ENCODE measurements at regions not wholly inside any gene's neighbourhood (a gene's known extent, or its start where the extent isn't known, plus 50 kb on each side); places are given as distances from the start of the nearest gene placed in this dataset.
"Not testable (repeated sequence)": the region's sequence is repeated elsewhere in the genome, so short reads cannot be mapped to it uniquely, and the experiment has no call there.

DNA sequence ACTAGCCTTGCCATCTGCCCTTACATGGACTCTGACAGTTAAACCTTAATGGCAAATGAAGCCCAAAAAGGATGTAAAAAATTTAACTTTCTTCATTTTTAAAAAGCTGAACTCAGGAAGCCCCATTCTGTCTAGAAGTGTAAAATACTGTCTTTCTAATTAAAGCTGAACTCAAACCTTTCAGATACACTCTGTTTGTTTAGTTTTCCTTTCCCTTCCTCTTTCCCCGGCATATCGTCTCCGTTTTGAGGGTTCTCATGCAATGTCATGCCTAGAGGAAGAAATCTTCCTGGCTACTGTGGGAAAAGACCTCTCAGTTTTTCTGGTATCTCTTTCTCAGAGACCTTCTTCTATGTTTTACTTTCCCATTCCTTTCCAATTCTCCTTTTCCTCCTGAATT, 841.5 kb downstream of the DTWD2 start:
- no peak for DNase-seq

DNA sequence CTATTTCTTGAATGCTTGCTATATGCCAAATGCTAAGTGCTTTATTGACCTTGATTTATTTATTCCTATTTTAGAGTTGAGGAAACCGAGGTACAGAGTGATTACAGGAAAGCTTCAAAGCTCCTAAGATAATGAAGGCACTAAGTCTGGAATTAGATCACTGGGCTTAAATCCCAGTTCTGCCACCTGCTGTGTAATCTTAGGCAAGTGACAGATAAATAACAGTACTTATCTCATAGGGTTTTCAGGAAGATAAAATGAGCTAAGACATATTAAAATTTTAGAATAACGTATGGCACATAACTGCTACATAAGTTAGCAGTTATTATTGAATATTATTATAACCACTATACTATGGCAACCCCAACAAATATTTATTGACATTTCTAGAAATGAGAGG, 843.8 kb downstream of the DTWD2 start:
- DNase-seq, result no peak

- no peak for DNase-seq
Measured at GRCh38 chr5:118139361-118139760, 849.0 kb downstream of the DTWD2 start.

DNA sequence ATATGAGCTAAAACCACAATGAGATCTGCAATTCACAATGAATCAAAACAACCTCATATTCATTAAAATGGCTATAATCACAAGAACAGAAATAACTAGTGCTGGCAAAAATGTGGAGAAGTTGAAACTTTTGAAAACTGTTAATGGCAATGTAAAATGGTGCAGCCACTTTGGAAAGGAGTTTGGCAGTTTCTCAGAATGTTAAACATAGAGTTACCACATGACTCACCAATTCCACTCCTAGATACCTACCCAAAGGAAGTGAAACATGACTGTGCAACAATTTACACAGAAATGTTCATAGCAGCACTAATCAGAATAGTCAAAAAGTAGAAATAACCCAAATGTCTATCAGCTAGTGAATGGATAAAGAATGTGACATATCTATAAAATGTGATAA, 862.2 kb downstream of the DTWD2 start:
- DNase-seq, result no peak

GRCh38 chr5:118125687-118126086, 862.7 kb downstream of the DTWD2 start:
- DNase-seq, result no peak

DNA sequence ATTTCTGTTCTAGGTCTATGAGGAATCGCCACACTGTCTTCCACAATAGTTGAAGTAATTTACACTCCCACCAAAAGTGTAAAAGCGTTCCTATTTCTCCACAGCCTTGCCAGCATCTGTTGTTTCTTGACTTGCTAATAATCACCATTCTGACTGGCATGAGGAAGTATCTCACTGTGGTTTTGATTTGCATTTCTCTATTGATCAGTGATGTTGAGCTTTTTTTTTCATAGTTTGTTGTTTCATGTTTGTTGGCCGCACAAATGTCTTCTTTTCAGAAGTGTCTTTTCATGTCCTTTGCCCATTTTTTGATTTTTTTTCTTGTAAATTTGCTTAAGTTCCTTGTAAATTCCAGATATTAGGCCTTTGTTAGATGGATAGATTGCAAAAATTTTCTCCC, 867.1 kb downstream of the DTWD2 start:
- DNase-seq, result no peak

DNA sequence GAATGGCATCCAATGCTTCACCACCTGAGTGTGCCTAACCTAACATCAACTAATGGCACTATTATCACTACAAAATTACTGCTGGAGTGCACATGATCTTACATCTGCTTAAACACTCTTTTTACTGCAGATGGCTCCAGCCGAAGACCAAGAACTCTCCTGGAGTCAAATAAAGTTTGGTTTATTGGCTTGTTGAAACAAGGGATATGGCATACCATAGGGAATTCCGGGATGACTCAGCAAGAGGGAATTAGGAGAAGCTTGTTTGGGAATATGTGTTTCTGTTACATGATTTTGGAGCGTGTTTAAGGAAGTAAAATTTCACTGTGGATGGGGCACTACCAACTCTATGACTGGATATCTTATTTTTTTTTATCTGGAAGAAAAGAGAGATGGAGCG, 872.6 kb downstream of the DTWD2 start:
- no peak for DNase-seq

DNA sequence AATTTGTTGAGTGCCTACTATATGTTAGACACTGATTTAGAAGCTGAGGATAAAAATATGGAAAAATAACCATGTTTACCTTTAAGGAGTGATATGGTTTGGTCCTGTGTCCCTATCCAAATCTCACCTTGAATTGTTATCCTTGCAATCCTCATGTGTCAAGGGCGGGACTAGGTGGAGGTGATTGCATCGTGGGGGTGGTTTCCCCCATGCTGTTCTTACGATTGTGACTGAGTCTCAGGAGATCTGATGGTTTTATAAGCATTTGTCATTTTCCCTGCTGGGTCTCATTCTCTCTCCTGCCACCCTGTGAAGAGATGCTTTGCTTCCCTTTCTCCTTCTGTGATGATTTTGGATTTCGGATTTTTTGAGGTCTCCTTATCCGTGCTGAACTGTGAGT, 876.4 kb downstream of the DTWD2 start:
- no peak for DNase-seq

DNA sequence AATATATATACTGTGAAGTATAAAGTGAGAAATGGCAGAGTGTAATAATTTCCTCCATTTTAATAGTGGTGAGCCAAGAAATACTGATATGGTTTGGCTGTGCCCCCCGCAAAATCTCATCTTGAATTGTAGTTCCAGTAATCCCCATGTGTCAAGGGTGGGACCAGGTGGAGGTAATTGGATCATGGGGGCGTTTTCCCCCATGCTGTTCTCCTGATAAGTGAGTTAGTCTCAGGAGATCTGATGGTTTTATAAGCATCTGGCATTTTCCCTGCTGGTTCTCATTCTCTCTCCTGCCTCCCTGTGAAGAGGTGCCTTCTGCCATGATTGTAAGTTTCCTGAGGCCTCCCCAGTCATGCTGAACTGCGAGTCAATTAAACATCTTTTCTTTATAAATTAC, 881.1 kb downstream of the DTWD2 start:
- DNase-seq, result not testable (repeated sequence)

DNA sequence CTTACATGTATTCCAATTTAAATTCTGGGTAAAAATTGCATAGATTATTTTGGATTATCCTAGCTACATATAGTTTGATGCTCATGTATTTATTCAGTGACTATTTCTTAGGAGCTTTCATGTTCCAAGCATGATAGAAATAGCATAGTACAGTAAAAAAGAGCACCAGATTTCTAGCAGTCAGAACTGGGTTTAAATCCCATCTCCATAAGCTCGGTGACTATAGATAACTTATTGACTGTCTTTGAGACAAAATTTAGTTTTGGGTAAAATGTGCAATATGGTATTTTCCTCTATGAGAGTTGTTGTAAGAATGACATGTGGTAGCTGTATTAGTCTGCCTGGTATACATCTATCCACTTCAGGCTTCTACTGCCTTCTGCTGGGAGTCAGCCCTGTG, 889.6 kb downstream of the DTWD2 start:
- no peak for DNase-seq

GRCh38 chr5:118095115-118095514, 893.2 kb downstream of the DTWD2 start:
- no peak for DNase-seq

- DNase-seq, result no peak
Measured at GRCh38 chr5:118088448-118088847, 899.9 kb downstream of the DTWD2 start.

- no peak for DNase-seq
Measured at GRCh38 chr5:118076490-118076889, 911.9 kb downstream of the DTWD2 start.

- no peak for DNase-seq
Measured at GRCh38 chr5:118070041-118070440, 918.3 kb downstream of the DTWD2 start.

- DNase-seq, result no peak
Measured at GRCh38 chr5:118069452-118069851, 918.9 kb downstream of the DTWD2 start.

GRCh38 chr5:118068886-118069285, 919.5 kb downstream of the DTWD2 start:
- DNase-seq, result no peak

DNA sequence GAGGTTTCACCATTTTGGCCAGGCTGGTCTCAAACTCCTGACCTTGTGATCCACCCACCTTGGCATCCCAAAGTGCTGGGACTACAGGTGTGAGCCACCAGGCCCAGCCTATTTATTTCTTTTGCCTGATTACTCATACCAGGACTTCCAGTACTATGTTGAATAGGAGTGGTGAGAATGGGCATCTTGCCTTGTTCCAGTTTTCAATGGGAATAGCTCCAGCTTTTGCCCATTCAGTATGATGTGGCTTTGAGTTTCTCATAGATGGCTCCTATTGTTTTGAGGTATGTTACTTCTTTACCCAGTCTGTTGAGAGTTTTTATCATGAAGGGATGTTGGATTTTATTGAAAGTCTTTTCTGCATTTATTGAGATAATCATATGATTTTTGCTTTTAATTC, 924.5 kb downstream of the DTWD2 start:
- DNase-seq, result not testable (repeated sequence)

- no peak for DNase-seq
Measured at GRCh38 chr5:118060833-118061232, 927.5 kb downstream of the DTWD2 start.

DNA sequence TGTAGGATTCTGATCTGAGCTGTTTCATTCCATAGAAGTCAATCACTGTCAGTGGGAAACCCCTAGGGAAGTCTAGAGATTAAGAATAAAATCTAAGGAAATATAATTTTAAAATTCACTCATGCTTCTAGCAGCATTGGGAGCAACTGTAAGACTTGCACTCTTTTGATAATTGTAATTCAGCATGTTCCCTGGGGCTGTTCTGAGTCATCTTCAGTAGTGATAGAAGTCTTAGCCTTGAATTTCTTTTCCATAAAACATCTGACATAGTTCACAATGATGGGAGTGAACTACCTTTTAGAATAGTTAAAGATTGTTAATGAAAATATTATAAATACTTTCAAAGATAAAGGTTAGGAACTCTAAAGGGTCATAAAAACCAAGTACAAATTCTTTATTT, 935.8 kb downstream of the DTWD2 start:
- DNase-seq, result no peak

- no peak for DNase-seq
Measured at GRCh38 chr5:118044169-118044568, 944.2 kb downstream of the DTWD2 start.

GRCh38 chr5:118043531-118043930, 944.8 kb downstream of the DTWD2 start:
- DNase-seq, result no peak

- no peak for DNase-seq
Measured at GRCh38 chr5:118042076-118042475, 946.3 kb downstream of the DTWD2 start.

DNA sequence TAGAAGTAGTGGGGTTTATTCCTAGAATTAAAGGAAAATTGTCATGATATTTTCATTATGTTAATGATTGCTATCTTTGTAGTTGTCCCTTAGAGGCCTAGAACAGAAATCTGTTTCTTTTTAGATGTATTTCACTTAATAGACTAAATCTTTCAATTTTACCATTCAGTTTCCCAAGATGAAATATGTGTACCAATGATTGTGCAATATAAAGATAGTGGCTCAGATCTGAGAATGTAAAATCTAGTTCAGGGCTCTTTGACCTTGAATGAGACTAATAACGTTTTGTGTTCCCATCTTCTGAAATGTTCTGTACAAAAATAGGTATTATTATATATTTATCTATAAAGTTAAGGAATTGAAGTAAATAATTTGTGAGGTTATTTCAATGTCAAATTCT, 947.9 kb downstream of the DTWD2 start:
- no peak for DNase-seq

DNA sequence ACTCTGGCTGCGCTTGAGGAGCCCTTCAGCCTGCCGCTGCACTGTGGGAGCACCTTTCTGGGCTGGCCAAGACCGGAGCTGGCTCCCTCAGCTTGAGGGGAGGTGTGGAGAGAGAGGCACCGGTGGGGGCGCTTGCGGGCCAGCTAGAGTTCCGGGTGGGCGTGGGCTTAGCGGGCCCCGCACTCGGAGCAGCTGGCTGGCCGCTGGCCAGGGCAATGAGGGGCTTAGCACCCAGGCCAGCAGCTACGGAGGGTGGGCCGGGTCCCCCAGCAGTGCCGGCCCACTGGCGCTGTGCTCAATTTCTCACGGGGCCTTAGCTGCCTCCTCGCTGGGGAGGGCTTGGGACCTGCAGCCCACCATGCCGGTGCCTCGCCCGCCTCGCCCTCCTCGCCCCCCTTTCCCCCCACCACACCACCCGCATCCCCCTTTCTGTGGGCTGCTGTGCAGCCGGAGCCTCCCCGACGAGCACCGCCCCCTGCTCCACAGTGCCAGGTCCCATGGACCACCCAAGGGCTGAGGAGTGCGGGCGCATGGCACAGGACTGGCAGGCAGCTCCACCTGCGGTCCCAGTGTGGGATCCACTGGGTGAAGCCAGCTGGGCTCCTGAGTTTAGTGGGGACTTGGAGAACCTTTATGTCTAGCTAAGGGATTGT, 954.5 kb downstream of the DTWD2 start:
- no peak for DNase-seq

GRCh38 chr5:118029807-118030206, 958.5 kb downstream of the DTWD2 start:
- DNase-seq, result no peak

- no peak for DNase-seq
Measured at GRCh38 chr5:118022062-118022461, 966.3 kb downstream of the DTWD2 start.
